ENCODE measurements at regions not wholly inside any gene's neighbourhood (a gene's known extent, or its start where the extent isn't known, plus 50 kb on each side); places are given as distances from the start of the nearest gene placed in this dataset.

- TF ChIP-seq CTCF (IDR thresholded peaks at IDR 0.05) = no peak
- TF ChIP-seq POLR2A (IDR thresholded peaks at IDR 0.05) = no peak
Observed at GRCh38 chr7:25845464-25845863, 306.5 kb upstream of the NFE2L3 start.
